MCF 10A (cell line): ENCODE measurements at regions not wholly inside any gene's neighbourhood (a gene's known extent, or its start where the extent isn't known, plus 50 kb on each side); places are given as distances from the start of the nearest gene placed in this dataset.

ENCODE experiments used
- BruUV-seq: library from RNA; stranded (reverse); fragments of 400-500 nt; replicated peaks from 2 replicates; lab custom pipeline; 2021; lab: Mats Ljungman, UMichigan
- CTCF ChIA-PET: fragments of 300-600 bp; sonication (Branson Sonifier 250); formaldehyde crosslinking; extraction: SDS; loops from one replicate; lab custom pipeline; 2021; ENCODE audit warnings: antibody characterized with exemption, inconsistent platforms; lab: Yijun Ruan, JAX
- POLR2A ChIA-PET: fragments of 300-600, 350-650 bp; sonication (Branson Sonifier 250); formaldehyde crosslinking; extraction: SDS; loops from one replicate; lab custom pipeline; 2020; ENCODE audit warnings: antibody characterized with exemption, inconsistent platforms; lab: Yijun Ruan, JAX
- DNase-seq: peaks from one replicate; pipeline ENCODE4 v3.0.0-alpha.2; 2018; ENCODE audit not compliant: unreplicated experiment
- H3K27ac Mint-ChIP-seq: one replicate; pipeline ENCODE4 v1.8.0; 2022; ENCODE audit warnings: mild to moderate bottlenecking, low read depth, mixed read lengths; ENCODE audit not compliant: unreplicated experiment
- H3K27me3 Mint-ChIP-seq: one replicate; pipeline ENCODE4 v1.8.0; 2022; ENCODE audit warnings: mixed read lengths; ENCODE audit not compliant: insufficient read depth, unreplicated experiment
- H3K36me3 Mint-ChIP-seq: one replicate; pipeline ENCODE4 v1.8.0; 2022; ENCODE audit warnings: mild to moderate bottlenecking, moderate library complexity, mixed read lengths; ENCODE audit not compliant: insufficient read depth, unreplicated experiment
- H3K4me1 Mint-ChIP-seq: one replicate; pipeline ENCODE4 v1.8.0; 2022; ENCODE audit warnings: mixed read lengths; ENCODE audit not compliant: insufficient read depth, unreplicated experiment
- H3K4me3 Mint-ChIP-seq: one replicate; pipeline ENCODE4 v1.8.0; 2022; ENCODE audit warnings: mild to moderate bottlenecking, moderate library complexity, mixed read lengths; ENCODE audit not compliant: unreplicated experiment
- H3K9me3 Mint-ChIP-seq: one replicate; pipeline ENCODE4 v1.8.0; 2022; ENCODE audit warnings: mixed read lengths; ENCODE audit not compliant: unreplicated experiment
- CTCF ChIP-seq: fragments of 200-600 bp; IDR thresholded peaks from one replicate; pipeline ENCODE4 v1.8.0; 2022; ENCODE audit warnings: antibody characterized with exemption, mild to moderate bottlenecking; ENCODE audit not compliant: unreplicated experiment
- intact Hi-C: fragments of 100-400 bp; cut with micrococcal nuclease; formaldehyde crosslinking; loops from 2 replicates; pipeline ENCODE4 v1.14.1; 2022

- no peak for TF ChIP-seq CTCF
- CTCF ChIA-PET, result interaction anchor here (0.5 to 1.2 kb wide), 2 partner anchors 10 to 1165 kb away, joined by 3 read pairs; no protein-coding TSS in a partner anchor
- intact Hi-C loops, result no loop called here
- no peak for DNase-seq
- no TSS peak for BruUV-seq
- no peaks in the 10 kb centered on the region for H3K4me1 Mint-ChIP-seq
- H3K27ac Mint-ChIP-seq, result no peak overlapping the region
- H3K27me3 Mint-ChIP-seq, result no peaks in the 10 kb centered on the region
- H3K4me3 Mint-ChIP-seq, result no peak overlapping the region
- no peaks in the 10 kb centered on the region for H3K36me3 Mint-ChIP-seq
- POLR2A ChIA-PET, result no interaction called here
- peaks cover 9% of the 10 kb centered on the region for H3K9me3 Mint-ChIP-seq
Measured at GRCh38 chr13:88761145-88761544, 1090.0 kb downstream of the SLITRK5 start.

DNA sequence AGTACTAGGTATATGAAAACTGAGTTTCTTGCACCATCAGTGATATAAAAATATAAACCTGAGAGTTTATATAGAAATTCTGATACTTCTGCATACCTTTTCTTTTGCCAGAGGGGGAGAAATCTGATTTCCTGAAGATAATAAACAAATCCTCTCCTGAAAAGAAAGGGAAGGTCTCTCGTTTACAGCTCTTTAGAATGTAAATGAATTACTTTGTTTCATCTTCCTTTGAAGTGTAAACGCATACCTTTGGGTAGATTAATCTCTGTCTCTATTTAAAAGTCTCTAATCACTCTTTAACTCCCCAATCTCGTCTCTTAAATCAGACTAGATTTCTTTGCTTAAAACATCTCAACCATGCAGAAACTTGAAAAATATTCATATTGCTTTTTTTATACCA lies 1092.9 kb downstream of the SLITRK5 start:
- intact Hi-C loops, result no loop called here
- Mint-ChIP-seq H3K36me3 (no peaks in the 10 kb centered on the region), H3K4me1 (no peaks in the 10 kb centered on the region), H3K27me3 (no peaks in the 10 kb centered on the region), H3K27ac (no peak overlapping the region), H3K9me3 (no peaks in the 10 kb centered on the region), H3K4me3 (no peak overlapping the region)
- no TSS peak for BruUV-seq
- ChIA-PET POLR2A (no interaction called here), CTCF (no interaction called here)
- no peak for DNase-seq
- no peak for TF ChIP-seq CTCF

GRCh38 chr13:88800505-88800904 lies 1129.3 kb downstream of the SLITRK5 start:
- DNase-seq, result peak; percentile 3
- no peaks in the 10 kb centered on the region for H3K9me3 Mint-ChIP-seq
- no peak for TF ChIP-seq CTCF
- no TSS peak for BruUV-seq
- no peak overlapping the region for H3K4me3 Mint-ChIP-seq
- CTCF ChIA-PET, result interaction anchor here (0.6 to 0.7 kb wide), 2 partner anchors 50 to 1291 kb away, joined by 3 read pairs; no protein-coding TSS in a partner anchor
- no peak overlapping the region for H3K27ac Mint-ChIP-seq
- H3K4me1 Mint-ChIP-seq, result no peaks in the 10 kb centered on the region
- H3K36me3 Mint-ChIP-seq, result no peaks in the 10 kb centered on the region
- POLR2A ChIA-PET, result no interaction called here
- intact Hi-C loops, result no loop called here
- H3K27me3 Mint-ChIP-seq, result no peaks in the 10 kb centered on the region

DNA sequence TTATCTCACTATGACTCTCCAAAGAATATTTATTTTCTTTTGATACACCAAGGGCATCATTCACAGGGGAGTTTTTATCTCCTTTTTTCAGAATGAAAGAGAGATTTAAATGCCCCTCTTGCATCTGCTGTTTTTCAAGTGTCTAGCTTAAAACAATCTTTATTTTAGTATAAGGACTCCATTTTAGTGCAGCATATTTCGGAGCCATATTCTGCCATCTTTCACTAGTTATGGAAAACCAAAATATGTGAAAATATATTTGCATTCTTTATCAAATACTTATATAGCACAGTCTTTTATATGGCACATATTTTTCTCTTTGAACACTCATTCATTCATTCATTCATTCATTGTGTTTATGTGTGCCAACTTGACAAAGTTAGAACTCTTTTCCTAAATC lies 1130.2 kb downstream of the SLITRK5 start:
- TF ChIP-seq CTCF, result no peak
- intact Hi-C loops, result no loop called here
- Mint-ChIP-seq H3K36me3 (no peaks in the 10 kb centered on the region), H3K4me1 (no peaks in the 10 kb centered on the region), H3K4me3 (no peak overlapping the region), H3K27me3 (no peaks in the 10 kb centered on the region), H3K9me3 (no peaks in the 10 kb centered on the region), H3K27ac (no peak overlapping the region)
- no peak for DNase-seq
- ChIA-PET CTCF (no interaction called here), POLR2A (no interaction called here)
- BruUV-seq, result no TSS peak
